ENCODE measurements at regions not wholly inside any gene's neighbourhood (a gene's known extent, or its start where the extent isn't known, plus 50 kb on each side); places are given as distances from the start of the nearest gene placed in this dataset.

- no peak for TF ChIP-seq PATZ1 (CRISPR knock-in tag; IDR thresholded peaks at IDR 0.05; ENCODE audit: borderline replicate concordance)
- no peak for TF ChIP-seq ARNTL (CRISPR knock-in tag; IDR thresholded peaks at IDR 0.05; ENCODE audit: borderline replicate concordance, low read depth)
- no peak for TF ChIP-seq ZFP30 (CRISPR knock-in tag; IDR thresholded peaks at IDR 0.05)
- TF ChIP-seq PPARA (CRISPR knock-in tag; IDR thresholded peaks at IDR 0.05; ENCODE audit: borderline replicate concordance), result no peak
- TF ChIP-seq, protein P1, sequence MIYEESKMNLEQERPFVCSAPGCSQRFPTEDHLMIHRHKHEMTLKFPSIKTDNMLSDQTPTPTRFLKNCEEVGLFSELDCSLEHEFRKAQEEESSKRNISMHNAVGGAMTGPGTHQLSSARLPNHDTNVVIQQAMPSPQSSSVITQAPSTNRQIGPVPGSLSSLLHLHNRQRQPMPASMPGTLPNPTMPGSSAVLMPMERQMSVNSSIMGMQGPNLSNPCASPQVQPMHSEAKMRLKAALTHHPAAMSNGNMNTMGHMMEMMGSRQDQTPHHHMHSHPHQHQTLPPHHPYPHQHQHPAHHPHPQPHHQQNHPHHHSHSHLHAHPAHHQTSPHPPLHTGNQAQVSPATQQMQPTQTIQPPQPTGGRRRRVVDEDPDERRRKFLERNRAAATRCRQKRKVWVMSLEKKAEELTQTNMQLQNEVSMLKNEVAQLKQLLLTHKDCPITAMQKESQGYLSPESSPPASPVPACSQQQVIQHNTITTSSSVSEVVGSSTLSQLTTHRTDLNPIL (CRISPR knock-in tag; IDR thresholded peaks at IDR 0.05; ENCODE audit: low read depth), result no peak
- no peak for TF ChIP-seq RARB (CRISPR knock-in tag; IDR thresholded peaks at IDR 0.05)
- no peak for TF ChIP-seq SNAI2 (CRISPR knock-in tag; IDR thresholded peaks at IDR 0.05)
- no peak for TF ChIP-seq POU6F1 (CRISPR knock-in tag; IDR thresholded peaks at IDR 0.05; ENCODE audit: borderline replicate concordance, low read depth)
- TF ChIP-seq ISL1 (CRISPR knock-in tag; IDR thresholded peaks at IDR 0.05), result no peak
- TF ChIP-seq ZNF8 (CRISPR knock-in tag; IDR thresholded peaks at IDR 0.05), result no peak
- no peak for TF ChIP-seq ESRRG (CRISPR knock-in tag; IDR thresholded peaks at IDR 0.05)
- no peak for TF ChIP-seq GLIS3 (CRISPR knock-in tag; IDR thresholded peaks at IDR 0.05)
- no peak for TF ChIP-seq ZFP3 (CRISPR knock-in tag; IDR thresholded peaks at IDR 0.05)
- TF ChIP-seq ZC3H10 (CRISPR knock-in tag; IDR thresholded peaks at IDR 0.05), result no peak
These were observed 99.2 kb upstream of the TBX3 start for GRCh38 chr12:114783089-114783618.
